HG03280 (cell line): ENCODE measurements at regions not wholly inside any gene's neighbourhood (a gene's known extent, or its start where the extent isn't known, plus 50 kb on each side); places are given as distances from the start of the nearest gene placed in this dataset.
"Not testable (repeated sequence)": the region's sequence is repeated elsewhere in the genome, so short reads cannot be mapped to it uniquely, and the experiment has no call there.

Experiments
- ATAC-seq: cut with Tn5 transposase; IDR thresholded peaks from one replicate; pipeline ENCODE4 v1.9.1; 2021; ENCODE audit warnings: mild to moderate bottlenecking, moderate library complexity; ENCODE audit not compliant: unreplicated experiment

- not testable (repeated sequence) for ATAC-seq
Observed at GRCh38 chr4:173718504-173718903, 188.5 kb upstream of the HAND2 start.

DNA sequence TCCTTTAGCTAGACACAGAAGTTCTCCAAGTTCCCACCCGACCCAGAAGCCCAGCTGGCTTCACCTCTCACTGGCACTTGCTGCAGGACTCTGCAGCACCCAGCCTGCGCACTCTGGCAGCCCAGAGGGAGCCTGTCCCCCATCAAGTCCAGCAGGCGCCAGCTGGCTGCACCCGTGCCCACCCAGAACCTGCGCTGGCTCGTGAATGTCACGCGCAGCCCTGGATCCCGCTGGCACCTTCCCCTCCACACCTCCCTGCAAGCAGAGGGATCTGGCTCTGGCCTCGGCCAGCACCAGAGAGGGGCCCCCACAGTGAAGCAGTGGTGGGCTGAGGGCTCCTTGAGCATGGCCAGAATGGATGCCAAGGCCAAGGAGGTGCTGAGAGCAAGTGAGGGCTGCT lies 187.6 kb upstream of the HAND2 start:
- no peak for ATAC-seq

DNA sequence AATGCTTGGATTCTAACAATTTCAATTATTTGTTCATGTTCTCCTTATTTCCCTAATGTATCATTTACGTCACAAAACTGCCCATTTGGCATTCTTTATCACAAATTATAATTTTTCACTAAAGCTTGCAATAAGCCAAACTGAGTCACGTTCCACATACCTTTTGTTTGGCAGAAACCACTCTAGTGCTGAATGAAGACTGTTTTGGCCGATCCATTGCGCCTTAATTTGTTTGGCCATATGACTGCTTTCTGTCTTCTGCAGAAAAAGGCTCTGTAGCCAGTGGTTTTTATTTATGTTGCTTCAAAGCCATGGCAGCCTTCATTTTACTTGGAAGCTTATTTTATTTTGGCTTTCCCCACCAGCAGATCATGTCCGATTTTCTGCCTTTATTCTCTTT lies 184.4 kb upstream of the HAND2 start:
- ATAC-seq = no peak

- no peak for ATAC-seq
Observed at GRCh38 chr4:173713026-173713425, 183.0 kb upstream of the HAND2 start.

DNA sequence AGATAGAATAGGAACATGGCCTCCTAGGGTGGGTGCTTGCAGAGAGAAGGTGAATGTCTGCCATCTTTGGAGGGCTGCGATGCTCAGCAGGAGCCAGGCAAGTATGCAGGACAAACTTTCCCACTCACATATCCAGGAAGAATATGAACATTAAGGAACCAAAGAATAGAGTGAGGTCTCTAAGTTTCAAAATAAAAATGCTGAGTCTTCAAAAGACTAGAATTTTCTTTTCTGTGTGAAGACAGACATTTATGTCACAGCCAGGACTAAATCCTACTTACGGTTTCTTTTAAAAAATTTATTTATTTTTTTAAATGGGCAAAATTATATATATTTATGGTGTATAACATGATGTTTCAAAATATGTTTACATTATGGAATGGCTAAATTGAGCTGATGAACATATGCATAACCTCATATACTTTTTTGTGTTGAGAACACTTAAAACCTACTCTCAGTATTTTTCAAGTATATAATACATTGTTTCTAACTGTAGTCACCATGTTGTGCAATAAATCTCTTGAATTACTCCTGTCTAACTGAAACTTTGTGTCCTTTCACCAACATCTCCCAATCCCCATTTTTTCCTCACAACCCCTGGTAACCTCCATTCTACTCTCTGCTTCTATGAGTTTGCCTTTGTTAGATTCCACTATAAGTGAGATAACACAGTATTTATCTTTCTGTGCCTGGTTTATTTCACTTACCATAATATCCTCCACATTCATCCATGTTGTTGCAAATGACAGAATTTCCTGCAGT lies 177.8 kb upstream of the HAND2 start:
- ATAC-seq = no peak

GRCh38 chr4:173704201-173704600 lies 174.2 kb upstream of the HAND2 start:
- no peak for ATAC-seq

- no peak for ATAC-seq
Observed at GRCh38 chr4:173703021-173703420, 173.0 kb upstream of the HAND2 start.

DNA sequence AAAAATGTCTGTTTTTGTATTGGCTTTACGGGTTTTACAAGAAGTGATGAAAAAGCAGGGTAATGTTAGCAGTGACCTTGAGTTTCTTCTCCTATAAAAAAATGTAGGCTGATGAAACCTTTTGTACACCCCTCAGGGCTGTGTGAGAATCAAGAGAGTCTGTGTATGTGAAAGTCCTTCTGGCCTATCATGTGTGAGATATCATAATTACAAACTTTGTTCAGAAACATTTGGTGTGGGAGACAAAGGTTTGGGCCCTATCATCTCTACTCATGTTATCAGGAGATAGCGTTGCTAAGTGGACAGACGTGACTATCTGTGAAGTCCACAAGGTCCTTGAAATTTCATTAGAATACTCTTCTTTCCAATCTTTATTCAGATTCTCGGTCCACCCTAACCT lies 170.6 kb upstream of the HAND2 start:
- no peak for ATAC-seq

DNA sequence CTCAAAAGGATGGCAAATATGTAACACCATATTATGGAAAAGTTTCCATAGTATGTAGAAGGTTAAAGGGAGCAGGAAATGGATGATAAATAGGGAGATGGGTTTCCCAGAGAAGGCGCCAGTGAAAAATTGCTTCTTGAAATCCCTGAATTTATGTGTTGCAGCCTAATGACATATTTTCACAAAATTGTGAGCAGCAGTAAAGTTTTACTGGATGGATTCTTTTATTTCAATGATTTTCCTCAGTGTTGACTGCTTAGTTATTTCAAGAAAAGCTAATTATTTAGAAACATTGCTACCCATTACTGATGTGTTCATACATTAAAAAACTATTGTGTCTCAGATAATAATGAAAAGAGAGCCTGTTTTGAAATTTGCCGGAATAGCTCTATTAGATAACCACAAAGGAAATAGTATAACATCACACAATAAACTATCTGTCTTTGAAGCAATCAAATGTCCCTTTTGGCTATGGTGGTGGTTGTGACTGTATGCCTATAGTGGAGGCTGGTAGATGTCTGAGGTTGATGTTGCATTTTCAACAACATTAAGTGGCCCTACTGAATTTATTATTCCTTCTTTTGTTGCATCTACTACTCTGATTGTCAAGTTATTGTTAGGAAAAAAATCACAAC lies 169.9 kb upstream of the HAND2 start:
- no peak for ATAC-seq

- ATAC-seq = no peak
Observed at GRCh38 chr4:173698557-173699262, 168.7 kb upstream of the HAND2 start.

DNA sequence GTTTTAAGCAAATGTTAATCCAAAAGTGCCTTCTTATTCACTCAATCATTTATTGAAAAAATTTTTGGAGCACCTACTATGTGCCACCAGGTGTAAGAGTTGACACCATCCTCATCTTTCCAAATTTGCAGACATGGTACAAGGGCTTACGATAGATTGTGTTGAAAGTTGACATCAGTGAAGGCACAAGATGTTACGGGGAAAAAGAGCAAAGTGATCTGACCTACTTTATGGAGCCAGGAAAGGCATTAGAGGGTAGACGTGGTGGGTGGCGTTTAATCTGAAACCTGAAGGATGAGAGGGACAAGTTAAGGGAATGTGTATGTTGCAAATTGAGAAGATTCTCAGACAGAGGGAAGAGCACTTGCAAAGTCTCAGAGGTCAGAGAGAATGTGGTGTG lies 167.8 kb upstream of the HAND2 start:
- no peak for ATAC-seq

GRCh38 chr4:173696551-173696950 lies 166.5 kb upstream of the HAND2 start:
- no peak for ATAC-seq

GRCh38 chr4:173696011-173696410 lies 166.0 kb upstream of the HAND2 start:
- ATAC-seq = no peak

DNA sequence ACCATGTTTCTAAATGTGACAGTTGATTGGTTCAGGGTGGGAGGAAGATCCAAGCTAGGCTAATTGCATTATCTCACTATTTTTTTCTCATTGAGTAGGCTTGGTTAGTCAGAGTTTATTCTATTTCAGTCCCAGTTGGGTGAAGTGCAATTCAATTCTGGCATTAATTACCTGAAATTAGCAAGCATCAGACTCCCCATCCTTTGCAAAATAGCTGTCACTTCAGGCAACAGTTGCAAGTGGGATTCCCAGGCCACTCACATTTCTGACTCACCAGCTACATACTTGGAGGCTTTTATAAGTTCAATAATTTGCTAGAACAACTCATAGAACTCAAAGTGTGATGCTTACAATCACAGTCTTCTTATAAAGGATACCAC lies 155.8 kb upstream of the HAND2 start:
- no peak for ATAC-seq

DNA sequence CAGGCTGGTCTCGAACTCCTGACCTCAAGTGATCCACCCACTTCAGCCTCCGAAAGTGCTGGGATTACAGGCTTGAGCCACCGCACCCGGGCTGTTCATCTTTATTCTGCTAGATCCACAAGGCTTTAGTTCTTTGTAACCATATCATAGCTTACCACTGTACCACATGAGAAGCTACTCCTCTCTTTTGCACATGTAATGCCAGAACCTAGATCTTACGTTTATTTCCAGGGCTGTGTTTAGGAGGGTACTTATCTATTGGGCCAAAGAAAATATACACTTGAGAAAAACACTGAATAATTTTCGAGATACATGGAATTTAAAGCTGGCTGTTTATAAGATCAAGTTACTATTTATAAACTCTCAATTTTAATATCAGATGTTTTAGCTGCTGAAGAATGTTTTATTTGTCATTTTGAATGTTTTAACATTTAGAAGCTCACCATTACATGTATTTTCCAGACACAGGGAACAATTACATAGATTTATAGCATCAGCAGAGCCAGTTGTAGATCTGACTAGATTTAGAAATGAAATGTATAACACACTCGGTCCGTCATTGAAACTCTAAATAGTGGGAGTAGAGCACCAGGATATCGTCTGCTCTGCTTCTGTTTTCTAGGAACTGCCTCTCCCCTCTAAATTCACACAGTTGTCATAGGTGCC lies 155.3 kb upstream of the HAND2 start:
- ATAC-seq = no peak

- no peak for ATAC-seq
Observed at GRCh38 chr4:173684223-173684622, 154.2 kb upstream of the HAND2 start.

DNA sequence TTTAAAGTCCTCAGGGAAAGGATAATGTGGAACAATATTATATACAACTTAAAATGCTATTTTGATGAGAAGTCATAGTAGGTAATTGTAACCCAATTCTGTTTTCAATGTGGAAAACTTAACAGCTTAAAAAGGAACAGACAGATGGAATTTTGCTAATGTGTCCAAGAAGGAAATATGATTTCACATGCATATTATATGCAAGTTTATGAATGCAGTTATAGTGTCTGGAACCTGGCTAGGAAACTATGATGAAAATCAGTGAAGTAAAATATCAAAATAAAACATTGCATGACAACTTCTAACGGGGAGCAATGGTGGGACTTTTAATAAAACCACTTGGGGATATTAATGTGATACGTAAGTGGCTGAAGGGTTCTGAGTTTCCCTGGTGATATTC lies 152.6 kb upstream of the HAND2 start:
- ATAC-seq = no peak

DNA sequence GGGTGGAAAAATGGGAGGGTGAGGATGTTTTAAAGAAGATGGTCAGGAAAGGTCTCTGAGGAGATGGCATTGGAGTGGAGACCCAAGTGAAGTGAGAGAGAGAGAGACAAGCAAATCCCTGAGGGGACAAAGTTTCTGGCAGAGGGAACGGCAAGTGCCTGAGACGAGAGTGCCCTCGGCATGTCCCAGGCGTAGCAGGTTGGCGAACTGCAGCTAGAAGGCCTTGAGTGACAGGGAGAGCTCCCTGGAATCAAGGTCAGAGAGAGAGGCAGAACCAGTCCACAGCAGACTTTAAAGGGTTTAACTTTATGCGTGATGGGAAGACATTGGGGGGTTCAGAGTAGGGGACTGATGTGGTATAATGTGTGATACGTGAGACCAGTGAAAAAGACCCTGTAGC lies 150.2 kb upstream of the HAND2 start:
- no peak for ATAC-seq

DNA sequence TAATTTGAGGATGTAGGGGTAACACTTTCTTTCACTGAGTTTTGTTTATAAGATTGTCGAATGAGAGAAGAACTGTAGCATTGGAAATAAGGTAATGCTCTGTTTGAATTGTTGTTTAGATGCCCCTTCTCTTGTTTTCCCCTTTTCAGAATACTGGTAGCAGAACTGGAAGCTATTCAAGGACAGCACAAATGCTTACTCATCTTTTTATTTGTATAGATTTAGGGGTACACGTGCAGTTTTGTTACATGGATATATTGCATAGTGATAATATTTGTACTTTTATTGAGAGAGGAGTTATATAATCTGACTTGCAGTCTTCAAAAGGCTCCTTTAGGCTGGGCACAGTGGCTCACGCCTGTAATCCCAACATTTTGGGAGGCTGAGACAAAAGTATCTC lies 145.4 kb upstream of the HAND2 start:
- ATAC-seq = no peak

GRCh38 chr4:173669460-173670179 lies 139.6 kb upstream of the HAND2 start:
- ATAC-seq = no peak

DNA sequence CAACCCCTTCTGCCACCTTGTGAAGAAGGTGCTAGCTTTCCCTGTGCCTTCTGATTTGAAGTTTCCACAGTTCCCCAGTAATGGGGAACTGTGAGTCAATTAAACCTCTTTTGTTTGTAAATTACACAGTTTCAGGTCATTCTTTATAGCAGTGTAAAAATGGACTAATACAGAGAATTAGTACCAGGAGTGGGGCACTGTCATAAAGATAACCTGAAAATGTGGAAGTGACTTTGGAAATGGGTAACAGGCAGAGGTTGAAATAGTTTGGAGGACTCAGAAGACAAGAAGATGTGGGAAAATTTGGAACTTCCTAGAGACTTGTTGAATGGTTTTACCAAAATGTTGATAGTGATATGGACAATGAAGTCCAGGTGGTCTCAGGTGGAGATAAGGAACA lies 131.0 kb upstream of the HAND2 start:
- ATAC-seq = no peak
